Suppressor macrophage treated with lipopolysaccharide for 1 hour (primary cell): ENCODE measurements at regions not wholly inside any gene's neighbourhood (a gene's known extent, or its start where the extent isn't known, plus 50 kb on each side); places are given as distances from the start of the nearest gene placed in this dataset.
"Not testable (repeated sequence)": the region's sequence is repeated elsewhere in the genome, so short reads cannot be mapped to it uniquely, and the experiment has no call there.

Source experiments
- DNase-seq, 3 donors: peaks; one replicate each; pipeline ENCODE4 v3.0.0-alpha.2; 2020 to 2022

DNA sequence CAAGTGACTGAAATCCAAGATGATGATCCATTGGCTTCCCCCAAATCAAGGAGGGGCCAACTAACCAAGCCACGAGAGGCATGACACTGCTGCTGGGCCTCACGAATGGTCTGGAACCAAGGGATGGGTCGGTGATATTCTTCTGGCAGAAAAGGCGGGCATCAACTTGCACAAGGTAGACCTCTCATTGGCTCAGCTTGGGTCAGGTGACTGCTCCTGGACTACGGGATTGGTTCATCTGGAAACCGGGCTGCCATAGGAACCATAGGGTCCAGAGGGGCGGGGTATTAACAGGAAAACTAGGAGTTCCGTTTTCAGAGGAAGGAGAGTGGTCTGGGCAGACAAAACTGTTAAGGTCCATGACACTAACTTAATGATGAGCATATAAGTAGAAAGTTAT lies 100.9 kb downstream of the TFAP2C start:
- no peak for DNase-seq

DNA sequence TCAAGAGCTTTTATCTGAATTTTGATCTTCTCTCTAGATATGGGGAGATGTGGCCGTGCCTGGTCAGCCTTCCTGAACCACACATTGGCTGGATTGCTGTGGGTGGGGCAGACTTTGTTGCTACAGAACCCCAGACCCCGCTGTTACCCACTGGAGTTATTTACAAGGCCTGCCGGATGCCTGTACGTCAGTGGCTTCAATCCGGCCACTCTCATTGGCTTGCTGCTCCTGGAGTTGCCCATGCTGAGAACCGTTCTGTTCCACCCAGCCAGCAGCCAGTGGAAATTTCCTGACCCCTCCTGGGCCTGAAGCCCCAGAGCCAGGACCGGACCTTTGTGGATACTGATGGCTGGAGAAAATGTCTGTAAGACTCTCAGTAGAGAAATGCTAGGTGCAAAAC lies 101.9 kb downstream of the TFAP2C start:
- no peak for DNase-seq

DNA sequence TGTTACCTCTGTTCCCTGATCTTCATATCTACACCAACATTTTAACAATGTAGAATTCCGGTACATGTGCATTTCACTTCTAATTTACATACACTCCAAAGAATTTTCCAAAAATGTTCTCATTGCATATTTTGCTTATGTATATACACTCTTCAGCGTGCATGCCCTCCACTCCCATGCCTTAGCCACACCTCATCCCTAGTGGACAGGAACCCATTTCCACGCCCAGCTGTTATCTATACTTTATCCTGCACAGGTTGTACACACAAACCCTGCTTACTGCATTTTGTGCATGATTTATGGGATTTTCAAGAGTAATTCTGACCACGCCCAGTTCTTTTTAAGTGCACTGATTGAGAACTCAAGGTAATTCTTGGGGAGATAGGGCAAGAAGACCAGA lies 102.4 kb downstream of the TFAP2C start:
- no peak for DNase-seq

DNA sequence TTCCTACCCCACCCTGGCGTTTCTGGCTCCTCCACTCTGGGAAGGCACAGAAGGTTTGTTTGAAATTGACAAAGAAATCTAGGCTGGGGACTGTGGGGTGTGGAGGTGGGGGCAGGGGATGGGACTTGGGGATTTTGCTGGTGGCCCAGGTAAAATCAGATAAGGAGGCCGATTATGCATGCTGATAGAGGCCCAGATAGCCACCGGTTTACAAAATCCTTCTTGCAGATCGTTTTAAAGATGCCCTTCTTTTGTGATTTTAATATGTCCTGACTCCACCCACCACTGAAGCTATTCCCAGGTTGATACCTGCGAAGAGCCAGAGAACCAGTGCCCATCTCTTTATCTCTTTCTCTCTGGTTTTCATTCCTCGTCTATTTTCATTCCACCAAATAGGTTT lies 104.9 kb downstream of the TFAP2C start:
- DNase-seq, result no peak

DNA sequence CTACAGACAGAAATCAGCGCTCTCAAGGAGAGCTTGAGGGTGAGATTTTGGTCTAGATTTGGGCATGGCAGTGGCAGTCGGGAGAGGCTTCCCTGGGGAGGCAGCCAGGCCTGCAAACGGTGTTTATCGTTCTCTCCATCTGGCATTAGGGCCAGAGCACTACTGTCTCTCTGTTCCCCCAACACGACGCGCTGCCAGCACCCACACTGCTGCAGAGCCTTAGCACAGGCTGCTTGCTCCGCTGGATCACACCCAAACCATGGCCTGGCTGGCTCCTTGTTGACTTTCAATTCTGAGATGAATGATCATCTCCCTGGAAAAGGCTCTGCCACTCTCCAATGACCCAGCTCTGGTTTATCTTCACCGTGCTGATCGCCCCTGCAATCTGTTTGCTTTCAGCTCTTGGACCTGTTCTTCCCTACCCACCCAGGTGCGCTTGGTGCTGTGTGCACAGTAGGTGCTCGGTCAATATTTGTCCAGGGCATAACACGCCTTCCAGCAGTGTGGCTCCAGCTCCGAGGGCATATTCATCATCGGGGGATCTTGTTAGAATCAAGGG lies 106.1 kb downstream of the TFAP2C start:
- DNase-seq, result no peak

DNA sequence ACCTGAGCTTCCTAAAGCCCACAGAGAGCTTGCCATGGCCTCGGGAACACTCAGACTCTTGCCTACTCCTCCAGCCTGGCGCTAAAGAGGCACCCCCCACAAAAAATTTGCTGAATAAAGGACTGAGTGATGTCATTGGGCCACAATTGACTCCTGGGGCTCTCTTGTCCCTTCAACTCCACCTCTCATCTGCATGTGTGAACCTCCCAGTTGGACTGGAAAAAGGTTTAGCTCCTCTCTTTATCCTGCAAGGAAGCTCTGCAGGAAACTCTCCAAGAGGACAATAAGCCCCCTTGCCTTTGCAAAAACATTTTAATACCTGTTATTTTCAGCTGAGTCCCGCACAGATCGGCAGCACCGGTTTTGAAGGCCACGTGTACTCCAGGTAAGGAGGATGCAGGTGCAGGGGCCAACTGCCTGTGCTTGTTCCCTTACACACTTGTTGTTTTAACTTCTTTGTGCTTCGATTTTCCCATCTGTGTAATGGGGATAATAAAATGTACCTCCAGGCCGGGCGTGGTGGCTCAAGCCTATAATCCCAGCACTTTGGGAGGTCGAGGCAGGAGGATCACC lies 107.3 kb downstream of the TFAP2C start:
- DNase-seq, result no peak

DNA sequence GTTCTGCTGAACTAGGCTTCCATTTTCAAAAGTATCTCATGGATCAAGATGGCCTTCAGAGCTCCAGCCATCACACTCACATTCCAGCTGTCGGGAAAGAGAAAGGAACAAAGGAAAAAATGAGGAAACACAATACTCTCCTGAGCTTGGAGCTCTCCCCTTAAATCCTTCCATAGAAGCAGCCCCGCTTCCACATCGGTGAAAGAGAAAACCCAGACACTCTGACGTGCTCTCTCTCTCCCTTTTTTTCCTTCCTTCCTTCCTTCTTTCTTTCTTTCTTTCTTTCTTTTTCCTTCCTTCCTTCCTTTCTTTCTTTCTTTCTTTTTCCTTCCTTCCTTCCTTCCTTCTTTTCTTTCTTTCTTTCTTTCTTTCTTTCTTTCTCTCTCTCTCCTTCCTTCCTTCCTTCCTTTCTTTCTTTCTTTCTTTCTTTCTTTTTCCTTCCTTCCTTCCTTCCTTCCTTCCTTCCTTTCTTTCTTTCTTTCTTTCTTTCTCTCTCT lies 115.3 kb downstream of the TFAP2C start:
- DNase-seq, result not testable (repeated sequence)

DNA sequence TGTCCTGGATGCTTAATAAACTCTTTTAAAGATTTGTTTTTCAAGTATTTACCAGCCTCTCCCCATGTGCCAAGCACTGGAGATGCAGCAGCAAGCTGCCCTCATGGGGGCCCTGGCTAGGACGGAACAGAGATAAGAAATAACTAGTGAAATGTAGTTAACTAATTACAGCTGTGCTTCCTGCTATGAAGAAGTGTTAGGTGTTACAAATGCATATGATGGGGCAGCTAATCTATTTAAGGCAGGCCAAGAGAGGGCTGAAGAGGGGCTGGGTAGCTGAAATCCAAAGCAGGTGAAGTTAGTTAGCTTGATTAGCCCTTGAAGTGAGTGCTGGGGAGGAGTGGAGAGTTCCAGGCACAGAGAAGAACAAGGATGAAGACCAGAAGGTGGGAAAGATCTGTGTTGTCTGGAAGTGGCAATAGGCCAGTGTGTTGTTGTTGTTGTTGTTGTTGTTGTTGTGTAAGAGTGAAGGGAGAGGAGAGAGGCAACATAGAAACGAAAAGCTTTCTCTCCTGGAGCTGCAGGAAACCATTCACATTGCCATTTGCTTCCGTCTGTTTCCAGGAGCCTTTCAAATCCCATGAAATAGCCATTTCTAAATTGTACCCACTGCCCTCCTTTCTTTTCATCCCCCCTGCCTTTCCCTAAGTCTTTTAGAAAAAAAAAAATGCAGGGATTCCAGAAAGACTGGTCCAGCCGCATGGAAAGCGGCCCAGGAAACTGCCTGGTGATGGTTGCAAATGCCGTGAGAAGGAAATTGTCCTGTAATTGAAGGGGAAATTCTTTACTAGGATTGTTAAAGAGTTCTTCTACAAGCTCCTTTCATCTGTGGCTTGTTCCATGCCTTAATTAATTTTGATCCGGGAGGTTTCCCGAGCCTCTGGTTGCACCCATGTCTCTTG lies 119.6 kb downstream of the TFAP2C start:
- no peak for DNase-seq

DNA sequence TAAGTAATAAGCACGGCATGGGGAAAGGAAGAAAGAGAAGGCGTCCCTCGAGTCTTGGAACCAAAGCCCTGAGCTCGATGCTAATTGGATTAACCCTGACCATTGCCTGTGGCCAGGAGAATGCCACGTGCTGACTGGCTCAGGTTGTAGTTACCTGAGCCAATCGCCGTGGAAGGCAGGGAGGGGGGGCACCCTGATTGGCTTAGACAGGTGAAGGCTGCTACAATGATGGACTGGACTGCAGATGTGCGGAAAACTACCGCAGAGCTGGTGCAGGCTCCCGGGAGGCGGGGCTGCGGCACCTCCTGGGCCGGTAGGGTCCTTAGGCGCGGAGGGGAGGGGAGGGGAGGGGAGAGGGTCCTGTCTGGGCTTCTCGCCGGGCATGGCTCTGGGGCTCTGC lies 121.3 kb downstream of the TFAP2C start:
- no peak for DNase-seq

DNA sequence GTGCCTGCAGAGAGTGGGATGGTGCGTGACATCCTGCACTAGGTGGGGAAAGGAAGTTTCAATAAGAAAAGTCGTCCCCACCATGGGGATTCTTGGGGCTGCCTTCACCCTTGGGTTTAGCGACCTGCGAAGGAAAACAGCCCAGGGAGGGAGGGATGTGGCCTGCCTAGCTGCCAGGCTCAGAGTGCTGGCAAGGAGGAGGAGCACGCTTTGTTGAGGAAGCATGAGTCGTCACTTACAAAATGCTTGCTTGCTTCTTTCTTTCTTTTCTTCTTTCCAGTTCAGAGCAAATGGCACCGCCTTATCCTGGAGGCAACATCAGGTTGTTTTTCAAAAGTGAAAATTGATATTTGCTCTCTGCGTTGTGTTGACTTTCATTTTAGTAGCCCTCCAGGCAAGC lies 123.2 kb downstream of the TFAP2C start:
- no peak for DNase-seq

DNA sequence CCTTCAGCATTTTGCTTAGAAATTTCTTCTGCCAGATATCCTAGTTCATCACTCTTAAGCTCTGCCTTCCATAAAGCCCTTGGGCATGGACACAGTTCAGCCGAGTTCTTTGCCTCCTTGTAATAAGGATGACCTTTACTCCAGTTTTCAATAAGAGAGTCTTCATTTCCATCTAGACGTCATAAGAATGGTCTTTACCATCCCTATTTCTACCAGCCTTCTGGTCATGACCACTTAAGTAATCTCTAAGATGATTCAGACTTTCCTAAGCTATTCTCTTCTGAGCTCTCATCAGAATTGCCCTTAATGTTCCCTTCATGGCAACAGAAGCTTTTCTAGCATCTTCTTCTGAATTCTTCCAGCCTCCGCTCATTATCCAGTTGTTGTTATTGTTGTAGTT lies 126.1 kb downstream of the TFAP2C start:
- DNase-seq, result no peak

DNA sequence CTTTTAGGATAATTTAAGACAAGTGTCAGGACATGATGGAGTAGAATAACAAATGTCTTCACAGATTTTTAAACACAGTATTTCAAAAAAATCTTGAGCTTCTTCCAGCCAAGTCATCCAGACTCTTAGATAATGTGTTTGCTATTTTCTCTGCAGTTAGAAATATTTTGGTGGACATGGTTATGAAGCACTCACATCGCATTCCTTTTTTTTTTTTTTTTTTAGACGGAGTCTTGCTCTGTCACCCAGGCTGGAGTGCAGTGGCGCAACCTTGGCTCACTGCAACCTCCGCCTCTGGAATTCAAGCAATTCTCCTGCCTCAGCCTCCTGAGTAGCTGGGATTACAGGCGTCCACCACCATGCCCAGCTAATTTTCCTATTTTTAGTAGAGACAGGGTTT lies 127.6 kb downstream of the TFAP2C start:
- DNase-seq, result not testable (repeated sequence)

DNA sequence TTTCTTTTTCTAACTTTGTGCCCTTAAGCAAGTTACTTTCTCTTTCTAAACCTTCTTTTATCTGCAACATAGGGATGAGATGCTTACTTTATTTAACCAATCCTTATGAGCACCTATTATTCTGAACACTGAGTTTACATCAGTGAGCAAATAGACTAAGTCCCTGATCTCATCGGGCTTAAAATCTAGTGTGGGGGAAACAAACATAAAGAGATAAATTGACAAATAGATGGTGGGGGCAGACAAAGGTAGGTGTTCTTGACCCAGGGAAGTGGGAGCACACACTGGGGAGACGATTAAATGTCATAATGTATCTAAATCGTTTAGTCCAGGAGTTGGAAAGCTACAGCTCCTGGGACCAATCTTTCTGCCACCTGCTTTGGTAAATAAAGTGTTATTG lies 129.6 kb downstream of the TFAP2C start:
- DNase-seq, result no peak

DNA sequence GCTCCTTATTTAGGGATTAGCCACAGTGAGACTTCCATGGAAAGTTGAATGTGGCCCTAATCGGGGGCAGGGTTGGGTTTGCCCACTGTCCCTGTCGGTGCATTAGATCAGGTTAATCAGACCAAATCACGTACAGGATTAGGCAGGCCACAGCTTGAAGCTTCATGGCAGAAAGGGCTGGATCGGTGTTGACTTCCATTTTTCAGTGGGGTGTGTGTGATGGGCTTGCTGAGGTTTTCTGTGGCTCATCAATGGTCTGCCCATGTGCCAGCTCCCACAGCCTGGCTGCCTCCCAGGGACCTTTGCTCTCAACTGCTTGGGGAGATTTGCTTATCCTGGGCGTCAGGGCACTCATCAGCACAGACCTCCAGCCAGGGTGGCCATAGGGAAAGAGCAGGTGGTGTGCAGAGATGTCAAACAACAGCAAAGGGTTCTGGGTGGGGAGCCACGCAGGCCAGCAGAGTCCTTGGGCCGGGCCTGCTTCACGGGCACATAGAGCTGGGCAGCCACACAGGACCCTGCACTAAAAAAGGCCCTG lies 130.7 kb downstream of the TFAP2C start:
- no peak for DNase-seq

DNA sequence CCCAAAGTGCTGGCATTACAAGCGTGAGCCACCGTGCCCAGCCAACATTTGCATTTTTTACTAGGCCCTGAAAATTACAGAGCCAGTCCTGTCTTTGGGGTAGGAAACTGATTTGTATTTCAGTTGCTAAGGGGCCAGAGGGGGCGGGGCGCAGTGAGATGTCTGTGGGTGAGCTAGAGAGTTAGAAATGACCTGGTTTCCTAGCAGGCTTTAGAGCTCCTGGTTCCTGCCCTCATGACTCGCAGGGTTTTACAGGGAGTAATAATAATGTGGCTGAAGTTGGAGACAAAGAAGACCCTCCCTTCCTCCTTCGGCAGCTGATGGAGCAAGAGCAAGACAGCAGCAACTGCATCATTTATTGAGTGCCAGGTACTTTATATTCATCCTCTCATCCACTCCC lies 131.5 kb downstream of the TFAP2C start:
- DNase-seq, result no peak

DNA sequence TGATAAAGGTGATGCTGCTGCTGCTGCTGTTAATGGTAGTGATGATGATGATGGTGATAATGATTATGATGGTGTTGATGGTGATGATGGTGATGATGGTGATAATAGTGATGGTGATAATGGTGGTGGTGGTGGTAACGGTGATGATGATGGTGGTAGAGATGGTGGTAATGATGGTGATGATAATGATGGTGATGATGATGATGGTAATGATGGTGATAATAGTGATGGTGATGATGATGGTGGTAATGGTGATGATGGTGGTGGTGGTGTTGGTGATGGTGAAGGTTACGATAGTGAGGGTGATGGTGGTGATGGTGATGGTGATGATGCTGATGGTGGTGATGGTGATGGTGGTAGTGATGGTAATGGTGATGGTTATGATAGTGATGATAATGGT lies 132.3 kb downstream of the TFAP2C start:
- no peak for DNase-seq

DNA sequence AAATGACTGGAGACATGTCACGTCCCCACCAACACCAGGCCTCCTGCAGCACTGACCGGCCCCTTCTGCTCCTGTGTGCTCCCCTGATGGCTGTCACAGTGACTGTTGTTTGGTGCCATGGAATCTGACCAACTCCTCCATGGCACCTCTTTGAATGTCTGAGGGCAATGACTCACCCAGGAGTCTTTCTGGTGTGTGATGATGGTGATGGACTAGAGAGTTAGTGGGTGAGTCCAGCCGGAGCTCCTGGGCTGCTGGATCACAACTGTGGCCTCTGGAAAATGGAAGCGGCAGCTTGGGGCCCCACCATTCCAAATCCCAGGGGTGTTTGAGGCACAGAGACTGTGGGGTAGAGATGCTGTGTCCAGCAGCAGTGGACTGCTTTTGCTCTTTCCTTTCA lies 133.3 kb downstream of the TFAP2C start:
- DNase-seq, result no peak

DNA sequence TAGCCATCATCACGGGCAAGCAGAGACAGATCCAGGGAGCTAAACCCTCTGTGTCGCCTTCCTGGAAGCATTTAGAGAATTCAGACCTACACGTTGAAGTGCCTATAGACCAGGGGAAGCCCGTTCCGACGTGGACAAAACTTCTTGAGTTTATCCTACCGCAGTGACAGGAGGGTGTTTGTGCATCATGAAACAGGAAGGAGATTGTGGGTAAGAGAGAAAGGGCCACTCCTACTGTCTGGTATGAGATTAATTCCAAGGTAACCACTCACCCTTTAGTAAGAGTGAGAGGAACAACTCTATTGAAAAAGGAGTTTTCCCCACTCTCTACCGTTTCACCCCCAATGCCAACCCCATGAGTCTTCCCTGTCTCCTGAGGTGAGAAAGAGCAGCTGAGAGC lies 133.7 kb downstream of the TFAP2C start:
- DNase-seq, result no peak

DNA sequence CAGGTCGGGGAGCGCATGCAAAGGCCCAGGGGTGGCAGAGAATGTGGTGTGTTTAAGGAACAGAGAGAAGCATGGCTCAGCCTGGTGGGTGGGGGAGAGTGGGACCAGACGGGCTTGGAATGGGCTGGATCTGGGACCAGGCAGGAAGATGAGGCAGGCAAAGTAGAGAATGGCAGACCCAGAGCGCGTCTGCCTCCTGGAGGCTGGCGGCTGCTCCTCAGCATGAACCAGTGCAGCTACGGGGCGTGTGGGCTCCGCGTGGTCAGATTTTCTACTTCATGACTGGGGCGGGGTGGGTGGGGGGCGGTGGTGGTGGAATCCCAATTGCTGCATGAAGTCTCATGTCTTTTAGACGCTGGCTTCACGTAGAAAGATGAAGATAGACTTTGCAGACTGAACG lies 135.6 kb downstream of the TFAP2C start:
- no peak for DNase-seq

DNA sequence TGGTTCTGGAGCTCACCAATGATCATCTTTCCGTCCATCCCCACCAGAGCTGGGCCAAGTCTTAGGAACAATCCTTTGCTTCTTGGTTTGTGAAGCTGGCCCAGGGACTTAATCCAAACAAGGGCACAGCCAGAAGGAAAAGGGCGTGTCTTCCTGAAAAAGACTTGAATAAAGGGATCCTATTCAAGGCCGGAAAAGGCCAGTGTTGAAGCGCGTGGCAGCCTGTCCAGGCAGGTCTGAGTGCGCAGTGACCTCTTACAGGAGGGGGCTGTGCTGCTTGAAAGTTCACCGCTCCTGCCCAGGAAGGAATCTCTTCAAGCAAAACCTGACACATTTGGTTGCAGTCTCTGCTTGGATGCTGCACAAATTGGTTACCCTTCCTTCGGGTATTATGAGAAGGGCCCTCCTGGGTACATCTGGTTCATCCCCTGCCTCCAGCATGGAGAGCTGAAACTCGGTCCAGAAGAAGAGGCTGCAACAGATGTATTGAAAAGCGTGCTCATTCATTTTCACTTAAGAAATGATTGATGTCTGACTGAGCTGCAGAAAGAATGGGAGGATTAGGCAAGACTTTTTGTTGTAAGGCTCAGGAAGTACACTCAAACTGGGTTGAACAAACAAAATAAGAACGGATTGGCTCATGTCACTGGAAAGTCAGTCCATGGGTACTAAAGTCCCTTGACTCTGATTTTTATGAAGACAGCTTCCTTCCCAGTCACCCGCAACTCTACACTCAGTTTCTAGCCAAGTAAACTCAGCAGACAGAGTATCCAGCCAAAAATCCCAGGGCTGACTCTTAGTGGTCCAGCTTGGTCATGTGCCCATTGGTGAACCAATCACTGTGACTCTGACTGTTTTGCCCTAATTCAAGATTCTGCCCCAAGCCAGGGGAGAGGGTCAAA lies 136.3 kb downstream of the TFAP2C start:
- no peak for DNase-seq

DNA sequence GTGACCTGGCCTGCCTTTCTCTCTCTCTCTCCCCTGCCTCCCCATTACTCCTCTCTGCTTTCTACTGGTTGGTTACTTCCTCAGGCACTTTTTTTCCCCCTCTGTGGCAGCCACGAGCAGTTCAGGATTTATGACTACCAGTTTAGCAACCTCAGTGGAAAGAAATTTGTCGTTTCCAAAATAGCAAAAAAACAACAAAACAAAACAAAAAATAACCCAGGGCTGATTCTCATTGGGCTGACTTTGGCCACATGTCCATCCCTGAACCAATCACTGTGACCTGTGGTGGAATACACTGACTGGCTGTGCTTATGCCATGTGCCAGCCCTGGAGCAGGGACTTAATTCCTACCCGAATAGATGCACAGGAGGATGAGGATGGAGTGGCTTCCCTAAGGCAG lies 137.4 kb downstream of the TFAP2C start:
- DNase-seq, result no peak

DNA sequence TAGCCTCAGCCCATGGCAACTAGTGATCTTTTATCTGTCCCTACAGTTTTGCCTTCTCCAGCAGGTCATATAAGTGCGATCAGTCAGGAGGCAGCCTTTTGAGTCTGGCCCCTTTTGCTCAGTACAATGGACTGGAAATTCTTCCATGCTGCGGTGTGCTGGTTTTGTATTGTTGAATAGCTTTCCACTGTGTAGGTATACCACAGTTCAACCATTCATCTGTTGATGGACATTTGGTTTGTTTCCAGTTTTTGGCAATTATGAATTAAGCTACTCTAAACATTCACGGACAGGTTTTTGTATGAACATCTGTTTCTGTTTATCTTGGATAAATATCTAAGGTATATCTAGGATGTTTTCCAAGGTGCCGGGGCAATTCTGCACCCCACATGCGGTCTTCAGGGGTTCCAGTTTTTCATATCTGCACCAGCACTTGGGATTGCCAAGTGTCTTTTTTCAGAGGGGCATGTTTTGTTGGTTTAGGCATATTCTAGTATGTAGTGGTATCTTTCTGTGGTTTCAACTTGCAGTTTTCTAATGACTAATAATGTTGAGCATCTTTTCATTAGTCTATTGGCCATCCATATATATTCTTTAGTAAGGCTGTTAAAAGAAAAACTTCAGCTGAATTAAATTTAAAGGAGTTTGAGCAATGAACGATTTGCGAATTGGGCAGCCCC lies 141.0 kb downstream of the TFAP2C start:
- DNase-seq, result no peak
